Colonic mucosa (tissue), 4 donors: ENCODE measurements at regions not wholly inside any gene's neighbourhood (a gene's known extent, or its start where the extent isn't known, plus 50 kb on each side); places are given as distances from the start of the nearest gene placed in this dataset.

ENCODE experiments used
- DNase-seq: peaks from one replicate; pipeline ENCODE4 v3.0.0-alpha.2; 2020
- H3K27ac ChIP-seq: fragments of 200-600 bp; one replicate; pipeline ENCODE4 v1.8.0; 2021
- H3K27me3 ChIP-seq: fragments of 200-600 bp; one replicate; pipeline ENCODE4 v1.8.0; 2021
- H3K36me3 ChIP-seq: fragments of 200-600 bp; one replicate; pipeline ENCODE4 v1.8.0; 2021
- H3K4me1 ChIP-seq: fragments of 200-600 bp; one replicate; pipeline ENCODE4 v1.8.0; 2021; ENCODE audit warnings: mild to moderate bottlenecking
- H3K4me3 ChIP-seq: fragments of 200-600 bp; one replicate; pipeline ENCODE4 v1.8.0; 2021
- H3K9ac ChIP-seq, 2 donors: one replicate each; pipeline ENCODE4 v1.7.0; 2013; ENCODE audit warnings: control low read depth in 2 of 2, low read depth in 2 of 2, low read length in 2 of 2
- H3K9me3 ChIP-seq: fragments of 200-600 bp; one replicate; pipeline ENCODE4 v1.8.0; 2021
- intact Hi-C: fragments of 100-400 bp; cut with DNase I; formaldehyde crosslinking; loops from one replicate; pipeline ENCODE4 v1.14.1; 2022
- TF ChIP-seq, protein P1 (sequence below): fragments of 200-600 bp; IDR thresholded peaks from one replicate; pipeline ENCODE4 v1.8.0; 2022; ENCODE audit warnings: antibody characterized with exemption, mild to moderate bottlenecking
- donor health status: healthy.
- donor health status: DM: no; HTN: no; CAD: no.
- donor health status: DM: no; HTN: no; CAD: no.

- Histone ChIP-seq H3K9me3 (no peaks in the 10 kb centered on the region), H3K9ac (no peak overlapping the region), H3K36me3 (no peaks in the 10 kb centered on the region), H3K27me3 (no peaks in the 10 kb centered on the region), H3K4me1 (no peaks in the 10 kb centered on the region), H3K27ac (no peak overlapping the region), H3K4me3 (no peak overlapping the region)
- TF ChIP-seq, protein P1, sequence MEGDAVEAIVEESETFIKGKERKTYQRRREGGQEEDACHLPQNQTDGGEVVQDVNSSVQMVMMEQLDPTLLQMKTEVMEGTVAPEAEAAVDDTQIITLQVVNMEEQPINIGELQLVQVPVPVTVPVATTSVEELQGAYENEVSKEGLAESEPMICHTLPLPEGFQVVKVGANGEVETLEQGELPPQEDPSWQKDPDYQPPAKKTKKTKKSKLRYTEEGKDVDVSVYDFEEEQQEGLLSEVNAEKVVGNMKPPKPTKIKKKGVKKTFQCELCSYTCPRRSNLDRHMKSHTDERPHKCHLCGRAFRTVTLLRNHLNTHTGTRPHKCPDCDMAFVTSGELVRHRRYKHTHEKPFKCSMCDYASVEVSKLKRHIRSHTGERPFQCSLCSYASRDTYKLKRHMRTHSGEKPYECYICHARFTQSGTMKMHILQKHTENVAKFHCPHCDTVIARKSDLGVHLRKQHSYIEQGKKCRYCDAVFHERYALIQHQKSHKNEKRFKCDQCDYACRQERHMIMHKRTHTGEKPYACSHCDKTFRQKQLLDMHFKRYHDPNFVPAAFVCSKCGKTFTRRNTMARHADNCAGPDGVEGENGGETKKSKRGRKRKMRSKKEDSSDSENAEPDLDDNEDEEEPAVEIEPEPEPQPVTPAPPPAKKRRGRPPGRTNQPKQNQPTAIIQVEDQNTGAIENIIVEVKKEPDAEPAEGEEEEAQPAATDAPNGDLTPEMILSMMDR = no peak
- no peak for DNase-seq
- intact Hi-C loops = no loop called here
Observed at GRCh38 chr21:27086186-27086585, 119.3 kb upstream of the ADAMTS5 start.

GRCh38 chr21:27085387-27085786 lies 118.5 kb upstream of the ADAMTS5 start:
- intact Hi-C loops = no loop called here
- DNase-seq = no peak
- H3K27ac ChIP-seq = no peak overlapping the region
- TF ChIP-seq, protein P1 = no peak
- H3K4me1 ChIP-seq = no peaks in the 10 kb centered on the region
- no peak overlapping the region for H3K9ac ChIP-seq
- H3K36me3 ChIP-seq = no peaks in the 10 kb centered on the region
- no peak overlapping the region for H3K4me3 ChIP-seq
- H3K27me3 ChIP-seq = no peaks in the 10 kb centered on the region
- no peaks in the 10 kb centered on the region for H3K9me3 ChIP-seq

GRCh38 chr21:27083144-27083543 lies 116.3 kb upstream of the ADAMTS5 start:
- Histone ChIP-seq H3K4me1 (no peaks in the 10 kb centered on the region), H3K27me3 (no peaks in the 10 kb centered on the region), H3K9ac (no peak overlapping the region), H3K9me3 (no peaks in the 10 kb centered on the region), H3K4me3 (no peak overlapping the region), H3K36me3 (no peaks in the 10 kb centered on the region), H3K27ac (no peak overlapping the region)
- intact Hi-C loops = no loop called here
- no peak for DNase-seq
- TF ChIP-seq, protein P1 = no peak

DNA sequence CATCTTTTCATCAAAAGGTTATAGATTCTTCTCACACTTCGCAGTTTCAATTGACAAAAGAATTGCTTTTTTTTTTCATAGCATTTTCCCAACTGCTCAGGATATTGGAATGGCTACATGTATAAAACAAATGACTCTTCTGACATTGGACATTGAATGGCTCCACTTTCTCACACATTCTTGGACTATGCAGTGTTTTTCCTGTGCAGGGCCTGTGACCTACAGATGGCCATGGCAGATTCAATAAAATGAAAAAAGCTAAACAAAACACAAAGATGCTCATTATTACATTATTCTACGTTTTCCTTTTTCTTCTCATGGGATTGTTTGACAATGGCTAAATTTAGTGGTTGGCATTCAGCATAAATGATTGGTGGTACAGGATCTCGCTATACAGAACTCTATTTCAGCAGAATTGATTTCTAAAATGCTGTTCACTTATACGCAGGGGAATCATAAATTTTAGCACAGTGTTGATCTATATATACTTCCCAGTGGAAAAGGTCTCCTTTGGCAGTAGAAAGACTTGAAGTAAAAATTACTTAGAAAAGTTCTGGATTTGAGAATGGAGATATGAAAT lies 115.6 kb upstream of the ADAMTS5 start:
- intact Hi-C loops = no loop called here
- Histone ChIP-seq H3K27me3 (no peaks in the 10 kb centered on the region), H3K27ac (no peak overlapping the region), H3K9me3 (no peaks in the 10 kb centered on the region), H3K36me3 (no peaks in the 10 kb centered on the region), H3K9ac (no peak overlapping the region), H3K4me3 (no peak overlapping the region), H3K4me1 (no peaks in the 10 kb centered on the region)
- no peak for DNase-seq
- TF ChIP-seq, protein P1 = no peak

GRCh38 chr21:27079636-27080240 lies 112.8 kb upstream of the ADAMTS5 start:
- Histone ChIP-seq H3K27ac (no peak overlapping the region), H3K9me3 (no peaks in the 10 kb centered on the region), H3K36me3 (no peaks in the 10 kb centered on the region), H3K27me3 (no peaks in the 10 kb centered on the region), H3K4me3 (no peak overlapping the region), H3K9ac (no peak overlapping the region), H3K4me1 (no peaks in the 10 kb centered on the region)
- TF ChIP-seq, protein P1 = no peak
- no peak for DNase-seq
- intact Hi-C loops = no loop called here
